Astrocyte (in vitro differentiated cells and primary cell): ENCODE measurements at regions not wholly inside any gene's neighbourhood (a gene's known extent, or its start where the extent isn't known, plus 50 kb on each side); places are given as distances from the start of the nearest gene placed in this dataset.

Experiments
- DNase-seq: peaks from one replicate; pipeline ENCODE4 v3.0.0-alpha.2; 2010; ENCODE audit warnings: low read depth
- FAIRE-seq: peaks from 2 replicates; lab custom pipeline; 2011; peaks lifted over from hg19 to GRCh38; lab: Jason Lieb, UNC
- H2AFZ ChIP-seq: 2 replicates; pipeline ENCODE4 v1.6.0; 2012; ENCODE audit warnings: low read depth, low read length, inconsistent platforms
- H3K27ac ChIP-seq: 2 replicates; pipeline ENCODE4 v1.5.1; 2011; ENCODE audit warnings: low read depth, low read length, inconsistent platforms
- H3K27me3 ChIP-seq: 2 replicates; pipeline ENCODE4 v1.6.0; 2011; ENCODE audit warnings: low read length, inconsistent platforms; ENCODE audit not compliant: insufficient read depth
- H3K36me3 ChIP-seq: 2 replicates; pipeline ENCODE4 v1.5.1; 2011; ENCODE audit warnings: low read length, inconsistent platforms; ENCODE audit not compliant: insufficient read depth
- H3K4me1 ChIP-seq: 2 replicates; pipeline ENCODE4 v1.5.1; 2011; ENCODE audit warnings: low read length, inconsistent platforms; ENCODE audit not compliant: insufficient read depth
- H3K4me2 ChIP-seq: 2 replicates; pipeline ENCODE4 v1.6.0; 2012; ENCODE audit warnings: low read length, inconsistent platforms
- H3K4me3 ChIP-seq: 2 replicates; pipeline ENCODE4 v1.5.1; 2011; ENCODE audit warnings: low read depth, mild to moderate bottlenecking, low read length, inconsistent platforms; ENCODE audit not compliant: insufficient read depth
- H3K79me2 ChIP-seq: 2 replicates; pipeline ENCODE4 v1.6.0; 2012; ENCODE audit warnings: mild to moderate bottlenecking, low read length, inconsistent platforms; ENCODE audit not compliant: insufficient read depth
- H3K9ac ChIP-seq: 2 replicates; pipeline ENCODE4 v1.6.0; 2012; ENCODE audit warnings: mild to moderate bottlenecking, low read length, inconsistent platforms
- H3K9me3 ChIP-seq: 2 replicates; pipeline ENCODE4 v1.5.1; 2012; ENCODE audit warnings: low read depth, mild to moderate bottlenecking, low read length, inconsistent platforms; ENCODE audit not compliant: insufficient read depth
- H4K20me1 ChIP-seq: 2 replicates; pipeline ENCODE4 v1.6.0; 2012; ENCODE audit warnings: low read length, inconsistent platforms; ENCODE audit not compliant: insufficient read depth
- H3K27ac Mint-ChIP-seq: one replicate; pipeline ENCODE4 v1.8.0; 2021; ENCODE audit warnings: mild to moderate bottlenecking, mixed read lengths; ENCODE audit not compliant: unreplicated experiment
- H3K27me3 Mint-ChIP-seq: one replicate; pipeline ENCODE4 v1.8.0; 2021; ENCODE audit warnings: low read depth, mixed read lengths; ENCODE audit not compliant: unreplicated experiment
- H3K36me3 Mint-ChIP-seq: one replicate; pipeline ENCODE4 v1.8.0; 2021; ENCODE audit warnings: low read depth, mixed read lengths; ENCODE audit not compliant: unreplicated experiment
- H3K4me1 Mint-ChIP-seq: one replicate; pipeline ENCODE4 v1.8.0; 2021; ENCODE audit warnings: low read depth, mixed read lengths; ENCODE audit not compliant: unreplicated experiment
- H3K4me3 Mint-ChIP-seq: one replicate; pipeline ENCODE4 v1.8.0; 2021; ENCODE audit warnings: mild to moderate bottlenecking, moderate library complexity, mixed read lengths; ENCODE audit not compliant: unreplicated experiment
- H3K9me3 Mint-ChIP-seq: one replicate; pipeline ENCODE4 v1.8.0; 2021; ENCODE audit warnings: mild to moderate bottlenecking, mixed read lengths; ENCODE audit not compliant: unreplicated experiment
- CTCF ChIP-seq: IDR thresholded peaks from 2 replicates; pipeline ENCODE4 v1.5.1; 2011; ENCODE audit warnings: low read depth, mild to moderate bottlenecking, inconsistent platforms, low read length, moderate library complexity; ENCODE audit not compliant: insufficient read depth
- EZH2 ChIP-seq: IDR thresholded peaks from 2 replicates; pipeline ENCODE4 v1.6.1; 2012; ENCODE audit warnings: mild to moderate bottlenecking, low read length, inconsistent platforms; ENCODE audit not compliant: insufficient read depth

- peaks cover 38% of the 10 kb centered on the region for H3K27me3 Mint-ChIP-seq
- no peaks in the 10 kb centered on the region for H3K79me2 ChIP-seq
- no peak for FAIRE-seq
Measured at GRCh38 chr10:111146025-111146640, 69.3 kb downstream of the ADRA2A start.

GRCh38 chr10:111148025-111148424 is 71.2 kb downstream of the ADRA2A start:
- no peaks in the 10 kb centered on the region for H3K4me1 Mint-ChIP-seq

More at GRCh38 chr10:111146025-111146640, 69.3 kb downstream of the ADRA2A start:
- Histone ChIP-seq H3K36me3 (no peaks in the 10 kb centered on the region), H4K20me1 (no peaks in the 10 kb centered on the region), H3K4me2 (no peak overlapping the region), H3K9me3 (no peaks in the 10 kb centered on the region), H2AFZ (no peak overlapping the region), H3K27ac (no peak overlapping the region), H3K4me1 (no peaks in the 10 kb centered on the region), H3K9ac (no peak overlapping the region), H3K27me3 (no peaks in the 10 kb centered on the region), H3K4me3 (no peak overlapping the region)
- Mint-ChIP-seq H3K4me1 (no peaks in the 10 kb centered on the region), H3K4me3 (no peak overlapping the region), H3K27ac (no peak overlapping the region), H3K9me3 (peaks cover 3% of the 10 kb centered on the region), H3K36me3 (no peaks in the 10 kb centered on the region)
- TF ChIP-seq CTCF: no peak
- TF ChIP-seq EZH2: no peak
- no peak for DNase-seq

More at GRCh38 chr10:111148025-111148424, 71.2 kb downstream of the ADRA2A start:
- no peaks in the 10 kb centered on the region for H3K36me3 ChIP-seq
- Mint-ChIP-seq H3K27ac (no peak overlapping the region), H3K36me3 (no peaks in the 10 kb centered on the region), H3K9me3 (peaks cover 3% of the 10 kb centered on the region), H3K4me3 (no peak overlapping the region), H3K27me3 (peaks cover 41% of the 10 kb centered on the region)
- DNase-seq (no peak), FAIRE-seq (no peak)
- no peaks in the 10 kb centered on the region for H3K27me3 ChIP-seq
- no peak overlapping the region for H2AFZ ChIP-seq
- H3K9ac ChIP-seq: no peak overlapping the region
- no peaks in the 10 kb centered on the region for H3K9me3 ChIP-seq
- H3K4me1 ChIP-seq: no peaks in the 10 kb centered on the region
- TF ChIP-seq CTCF: no peak
- H3K79me2 ChIP-seq: no peaks in the 10 kb centered on the region
- no peaks in the 10 kb centered on the region for H4K20me1 ChIP-seq
- H3K4me3 ChIP-seq: no peak overlapping the region
- no peak overlapping the region for H3K4me2 ChIP-seq
- H3K27ac ChIP-seq: no peak overlapping the region
